ENCODE measurements at regions not wholly inside any gene's neighbourhood (a gene's known extent, or its start where the extent isn't known, plus 50 kb on each side); places are given as distances from the start of the nearest gene placed in this dataset.

DNA sequence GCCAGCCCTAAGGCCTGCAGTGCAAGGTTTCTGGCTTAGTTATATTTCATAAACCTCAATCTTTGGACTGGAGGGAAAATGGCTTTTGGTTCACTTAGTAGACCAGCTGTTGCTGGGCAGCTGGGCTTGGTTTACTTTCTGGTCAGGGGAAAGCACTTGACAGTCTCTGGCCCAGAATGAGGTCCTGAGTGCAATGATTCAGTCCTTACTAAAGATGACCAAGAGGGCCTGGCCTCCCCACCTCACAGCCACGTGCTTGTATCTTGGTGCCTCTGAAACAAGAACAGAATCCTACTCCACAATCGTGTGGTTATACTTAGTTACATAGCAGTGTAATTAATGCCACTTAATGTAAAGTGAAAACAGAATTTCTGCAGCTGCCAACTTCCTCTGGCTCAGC lies 325.5 kb upstream of the MEIS1 start:
- TF ChIP-seq, protein P1, sequence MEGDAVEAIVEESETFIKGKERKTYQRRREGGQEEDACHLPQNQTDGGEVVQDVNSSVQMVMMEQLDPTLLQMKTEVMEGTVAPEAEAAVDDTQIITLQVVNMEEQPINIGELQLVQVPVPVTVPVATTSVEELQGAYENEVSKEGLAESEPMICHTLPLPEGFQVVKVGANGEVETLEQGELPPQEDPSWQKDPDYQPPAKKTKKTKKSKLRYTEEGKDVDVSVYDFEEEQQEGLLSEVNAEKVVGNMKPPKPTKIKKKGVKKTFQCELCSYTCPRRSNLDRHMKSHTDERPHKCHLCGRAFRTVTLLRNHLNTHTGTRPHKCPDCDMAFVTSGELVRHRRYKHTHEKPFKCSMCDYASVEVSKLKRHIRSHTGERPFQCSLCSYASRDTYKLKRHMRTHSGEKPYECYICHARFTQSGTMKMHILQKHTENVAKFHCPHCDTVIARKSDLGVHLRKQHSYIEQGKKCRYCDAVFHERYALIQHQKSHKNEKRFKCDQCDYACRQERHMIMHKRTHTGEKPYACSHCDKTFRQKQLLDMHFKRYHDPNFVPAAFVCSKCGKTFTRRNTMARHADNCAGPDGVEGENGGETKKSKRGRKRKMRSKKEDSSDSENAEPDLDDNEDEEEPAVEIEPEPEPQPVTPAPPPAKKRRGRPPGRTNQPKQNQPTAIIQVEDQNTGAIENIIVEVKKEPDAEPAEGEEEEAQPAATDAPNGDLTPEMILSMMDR (IDR thresholded peaks at IDR 0.05) = no peak
- no peak for TF ChIP-seq POLR2A (IDR thresholded peaks at IDR 0.05)
